AG20443 (cell line): ENCODE measurements at regions not wholly inside any gene's neighbourhood (a gene's known extent, or its start where the extent isn't known, plus 50 kb on each side); places are given as distances from the start of the nearest gene placed in this dataset.

Experiments
- DNase-seq: peaks from one replicate; pipeline ENCODE4 v3.0.0; 2012; ENCODE audit warnings: low spot score, mixed read lengths

- DNase-seq = no peak
These were observed 663.0 kb upstream of the FANCL start for GRCh38 chr2:58904095-58904494.

GRCh38 chr2:58903427-58903826 lies 662.3 kb upstream of the FANCL start:
- no peak for DNase-seq

GRCh38 chr2:58900246-58901027 lies 659.3 kb upstream of the FANCL start:
- DNase-seq = no peak

DNA sequence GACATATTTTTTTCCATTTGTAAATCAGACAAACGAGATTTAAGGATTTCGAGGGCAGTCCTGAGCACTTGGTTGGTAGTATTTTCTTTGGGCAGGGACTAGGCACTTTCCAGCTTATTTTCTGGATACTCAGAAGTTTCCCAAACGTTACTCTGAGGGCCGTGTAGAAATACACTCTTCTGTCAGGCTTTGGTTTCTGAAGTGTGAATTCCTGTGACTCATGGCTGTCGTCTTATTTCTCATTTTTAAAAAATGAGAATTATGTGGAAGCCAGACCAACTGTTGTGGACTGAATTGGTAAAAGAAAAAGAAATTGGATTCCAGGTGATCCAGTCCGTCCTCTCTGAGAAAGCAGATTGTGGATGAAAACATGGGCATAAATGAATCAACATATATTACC lies 658.6 kb upstream of the FANCL start:
- DNase-seq = peak; percentile 56

- DNase-seq = peak; percentile 15
These were observed 655.5 kb upstream of the FANCL start for GRCh38 chr2:58896638-58897037.

GRCh38 chr2:58895857-58896256 lies 654.7 kb upstream of the FANCL start:
- peak; percentile 44 for DNase-seq

DNA sequence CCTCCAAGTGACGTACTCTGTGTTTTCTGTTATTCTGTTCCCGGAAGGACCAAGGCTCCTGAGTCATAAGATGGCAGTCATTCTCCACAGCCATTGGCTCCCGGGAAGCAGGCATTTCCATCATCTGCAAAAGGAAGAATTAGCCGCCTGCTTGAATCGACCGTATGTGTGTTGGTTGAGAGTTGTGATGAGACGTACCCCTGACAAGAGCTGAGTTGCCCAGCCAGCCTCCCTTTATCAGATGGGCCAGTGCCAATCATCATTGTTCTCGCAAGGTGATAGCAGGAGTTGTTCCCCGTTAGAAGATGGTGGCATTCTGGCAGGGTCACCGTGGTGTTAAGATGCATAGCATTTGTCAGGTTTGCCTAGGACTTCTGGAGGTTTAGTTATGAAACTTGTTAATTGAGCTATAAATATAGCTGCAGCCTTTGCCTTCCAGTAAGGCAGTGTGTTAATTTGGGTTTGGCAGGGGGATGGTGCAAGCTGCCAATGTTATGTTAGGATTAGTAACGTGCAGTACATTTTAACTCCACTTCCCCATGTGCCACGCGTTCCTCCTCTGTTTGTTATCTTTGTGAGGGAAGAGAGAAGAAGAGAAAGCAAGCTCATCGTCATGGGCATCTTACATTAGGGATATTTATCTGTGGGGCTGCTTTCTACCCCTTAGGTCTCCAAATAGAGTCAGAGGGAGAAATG lies 652.7 kb upstream of the FANCL start:
- DNase-seq = no peak

DNA sequence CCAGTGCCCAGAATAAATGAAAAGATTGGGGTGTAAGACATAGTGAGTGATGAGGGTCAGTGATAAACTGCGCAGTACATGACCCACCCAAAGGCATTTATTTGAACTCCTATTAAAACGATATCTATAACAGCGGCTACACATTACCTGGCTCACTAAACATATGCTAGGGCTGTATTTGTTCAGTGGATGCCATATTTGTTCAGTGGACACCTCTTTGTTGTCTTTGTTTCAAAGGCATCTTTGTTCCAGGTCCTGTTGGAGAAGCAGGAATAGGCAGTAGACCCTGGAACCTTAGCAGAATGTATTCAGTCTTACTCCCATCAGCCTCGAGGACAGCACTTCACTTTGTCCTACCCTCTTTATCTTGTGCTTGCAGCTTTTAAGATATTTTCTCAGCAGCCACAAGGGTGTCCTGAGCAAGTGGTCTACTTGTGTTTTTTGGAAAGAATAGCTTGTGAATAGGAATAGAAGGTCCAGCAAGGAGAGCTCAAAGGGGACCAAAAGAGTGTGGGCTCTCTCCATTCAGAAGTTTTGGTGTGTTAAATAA lies 650.8 kb upstream of the FANCL start:
- no peak for DNase-seq

- DNase-seq = no peak
These were observed 649.9 kb upstream of the FANCL start for GRCh38 chr2:58890865-58891525.

- no peak for DNase-seq
These were observed 644.9 kb upstream of the FANCL start for GRCh38 chr2:58886009-58886408.

- no peak for DNase-seq
These were observed 638.7 kb upstream of the FANCL start for GRCh38 chr2:58879834-58880233.

DNA sequence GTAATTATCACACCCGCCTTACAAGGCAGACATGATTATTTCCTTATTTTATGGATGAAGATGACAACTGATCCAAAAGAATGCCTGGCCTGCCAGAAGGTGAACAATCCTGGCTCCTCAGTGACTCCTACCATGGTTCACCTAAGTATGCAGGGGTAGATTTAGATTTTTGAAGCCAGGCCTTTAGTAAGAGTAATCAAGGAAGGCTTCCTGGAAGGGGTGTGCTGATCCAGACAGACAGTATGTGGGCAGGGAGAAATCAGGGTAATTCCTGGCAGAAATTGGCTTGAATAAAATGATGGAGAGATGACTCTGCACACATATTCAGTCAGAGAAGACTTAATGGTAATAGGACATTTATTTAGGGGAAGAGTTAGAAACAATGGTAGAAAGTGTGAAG lies 637.7 kb upstream of the FANCL start:
- DNase-seq = no peak

GRCh38 chr2:58876126-58876525 lies 635.0 kb upstream of the FANCL start:
- DNase-seq = no peak

GRCh38 chr2:58875436-58875835 lies 634.3 kb upstream of the FANCL start:
- DNase-seq = no peak

GRCh38 chr2:58871469-58872142 lies 630.5 kb upstream of the FANCL start:
- DNase-seq = no peak

DNA sequence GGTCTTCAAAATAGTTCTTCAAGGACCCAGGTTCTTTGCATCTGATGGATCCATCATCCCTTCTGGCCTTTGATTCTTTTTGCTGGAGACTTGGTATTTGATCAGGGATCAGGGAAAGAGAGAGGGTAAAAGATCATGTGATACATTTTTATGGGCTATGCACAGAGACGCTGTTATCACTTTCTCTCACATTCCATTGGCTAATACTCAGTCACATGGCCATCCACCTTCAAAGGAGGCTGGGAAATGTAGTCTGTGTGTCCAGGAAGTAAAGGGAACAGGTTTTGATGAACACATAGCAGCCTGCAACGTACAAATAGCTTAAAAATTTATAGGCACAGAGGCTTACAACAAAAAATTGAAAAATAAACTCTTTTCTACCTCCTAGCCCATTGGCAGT lies 629.6 kb upstream of the FANCL start:
- no peak for DNase-seq

- no peak for DNase-seq
These were observed 625.8 kb upstream of the FANCL start for GRCh38 chr2:58866946-58867345.

GRCh38 chr2:58866527-58866926 lies 625.4 kb upstream of the FANCL start:
- no peak for DNase-seq

DNA sequence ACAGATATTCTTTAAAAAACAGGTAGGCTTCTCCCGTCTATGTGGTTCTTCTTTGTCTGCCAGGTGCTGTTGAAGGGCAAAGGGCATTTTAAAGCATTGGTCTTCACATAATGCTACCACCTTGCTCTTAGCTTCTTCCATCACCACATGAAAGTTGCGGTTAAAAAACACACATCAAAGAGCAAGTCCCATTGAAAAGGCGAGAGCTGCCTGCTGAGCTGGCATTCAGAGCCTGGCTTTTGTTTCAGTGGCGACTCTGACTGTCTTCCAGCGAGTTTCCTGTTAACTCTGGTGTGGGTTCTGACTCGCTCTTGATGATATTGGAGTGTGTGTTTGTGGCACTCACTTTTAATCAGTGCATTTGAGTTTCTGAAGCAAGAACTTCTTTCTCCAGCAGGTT lies 624.9 kb upstream of the FANCL start:
- DNase-seq = no peak

- DNase-seq = no peak
These were observed 624.3 kb upstream of the FANCL start for GRCh38 chr2:58865436-58865835.

GRCh38 chr2:58862244-58862643 lies 621.1 kb upstream of the FANCL start:
- no peak for DNase-seq

DNA sequence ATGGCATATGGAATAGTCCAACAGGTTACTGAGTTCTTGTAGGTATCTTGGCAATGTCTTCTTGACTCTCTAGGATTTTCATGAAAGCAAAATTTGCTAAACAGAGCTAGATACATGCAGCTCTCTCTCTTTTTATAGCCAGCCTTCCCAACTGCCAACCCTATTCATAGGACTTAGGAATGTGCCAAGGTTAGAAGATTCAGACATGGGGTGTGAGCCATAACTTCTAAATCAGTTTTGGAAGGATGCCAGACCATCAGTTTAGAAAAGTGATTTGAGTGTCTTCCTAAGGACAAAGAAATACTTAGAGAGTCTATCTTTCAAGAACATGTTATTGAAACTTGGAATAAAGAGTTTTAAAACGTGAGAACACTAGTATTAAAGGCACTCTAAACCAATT lies 619.5 kb upstream of the FANCL start:
- no peak for DNase-seq
